Brain microvascular endothelial cell (primary cell): ENCODE measurements at regions not wholly inside any gene's neighbourhood (a gene's known extent, or its start where the extent isn't known, plus 50 kb on each side); places are given as distances from the start of the nearest gene placed in this dataset.
"Not testable (repeated sequence)": the region's sequence is repeated elsewhere in the genome, so short reads cannot be mapped to it uniquely, and the experiment has no call there.

ENCODE experiments used
- DNase-seq: peaks from one replicate; pipeline ENCODE4 v3.0.0-alpha.2; 2020
- H3K27ac ChIP-seq: fragments of 250-450 bp; sonication (Bioruptor Pico); 2 replicates; pipeline ENCODE4 v1.5.1; 2020; ENCODE audit warnings: mild to moderate bottlenecking, moderate library complexity
- H3K27me3 ChIP-seq: fragments of 250-450 bp; sonication (Bioruptor Pico); replicated peaks from 2 replicates; pipeline ENCODE4 v1.5.1; 2020; ENCODE audit warnings: mild to moderate bottlenecking
- H3K36me3 ChIP-seq: fragments of 250-450 bp; sonication (Bioruptor Pico); replicated peaks from 2 replicates; pipeline ENCODE4 v1.5.1; 2020; ENCODE audit warnings: mild to moderate bottlenecking
- H3K4me3 ChIP-seq: 2 replicates; pipeline ENCODE4 v1.5.1; 2011; ENCODE audit warnings: low read depth, mild to moderate bottlenecking, control low read depth, low read length, moderate library complexity
- in situ Hi-C: cut with HindIII; loops from 2 replicates; pipeline ENCODE4 v1.10.0; 2017; ENCODE audit warnings: low sequenced_read_pairs, low pct_ligation_motif_present
- TF ChIP-seq, protein P1 (sequence below): IDR thresholded peaks from 2 replicates; pipeline ENCODE4 v1.5.1; 2011; ENCODE audit warnings: low read depth, mild to moderate bottlenecking, moderate library complexity, low read length, control low read depth, inconsistent platforms; ENCODE audit errors: missing control alignments

DNA sequence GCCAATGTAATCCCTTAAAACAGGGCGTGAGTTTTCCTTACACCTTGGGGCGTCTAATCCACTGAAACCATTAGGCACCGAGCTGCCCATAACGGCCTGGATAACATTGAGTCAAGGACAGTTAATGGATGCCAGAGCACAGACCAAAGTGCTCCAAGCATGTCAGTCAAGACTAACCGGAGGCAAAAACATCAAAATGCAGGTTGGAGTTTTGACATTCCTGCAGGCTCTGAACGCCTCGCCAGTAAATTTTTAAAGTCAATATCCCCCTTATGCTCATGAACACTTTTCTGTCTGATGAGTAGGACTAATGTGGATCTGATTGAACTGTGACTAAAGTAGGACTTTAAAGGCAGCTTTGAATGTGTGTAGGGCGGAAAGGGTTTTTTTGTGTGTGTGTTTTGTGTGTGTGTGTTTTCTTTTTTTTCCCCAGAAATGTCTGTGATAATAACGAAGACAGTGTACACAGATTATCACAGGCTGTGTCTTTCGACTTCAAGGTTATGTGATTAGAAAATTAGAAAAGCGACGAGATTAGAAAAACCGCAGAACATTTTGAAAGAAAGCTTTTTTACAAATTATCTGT, 194.2 kb upstream of the PROX1 start:
- TF ChIP-seq, protein P1, sequence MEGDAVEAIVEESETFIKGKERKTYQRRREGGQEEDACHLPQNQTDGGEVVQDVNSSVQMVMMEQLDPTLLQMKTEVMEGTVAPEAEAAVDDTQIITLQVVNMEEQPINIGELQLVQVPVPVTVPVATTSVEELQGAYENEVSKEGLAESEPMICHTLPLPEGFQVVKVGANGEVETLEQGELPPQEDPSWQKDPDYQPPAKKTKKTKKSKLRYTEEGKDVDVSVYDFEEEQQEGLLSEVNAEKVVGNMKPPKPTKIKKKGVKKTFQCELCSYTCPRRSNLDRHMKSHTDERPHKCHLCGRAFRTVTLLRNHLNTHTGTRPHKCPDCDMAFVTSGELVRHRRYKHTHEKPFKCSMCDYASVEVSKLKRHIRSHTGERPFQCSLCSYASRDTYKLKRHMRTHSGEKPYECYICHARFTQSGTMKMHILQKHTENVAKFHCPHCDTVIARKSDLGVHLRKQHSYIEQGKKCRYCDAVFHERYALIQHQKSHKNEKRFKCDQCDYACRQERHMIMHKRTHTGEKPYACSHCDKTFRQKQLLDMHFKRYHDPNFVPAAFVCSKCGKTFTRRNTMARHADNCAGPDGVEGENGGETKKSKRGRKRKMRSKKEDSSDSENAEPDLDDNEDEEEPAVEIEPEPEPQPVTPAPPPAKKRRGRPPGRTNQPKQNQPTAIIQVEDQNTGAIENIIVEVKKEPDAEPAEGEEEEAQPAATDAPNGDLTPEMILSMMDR: no peak
- no peak for DNase-seq
- H3K27ac ChIP-seq: no peak overlapping the region
- H3K4me3 ChIP-seq: no peak overlapping the region
- in situ Hi-C loops: no loop called here
- no peaks in the 10 kb centered on the region for H3K36me3 ChIP-seq
- H3K27me3 ChIP-seq: no peaks in the 10 kb centered on the region

DNA sequence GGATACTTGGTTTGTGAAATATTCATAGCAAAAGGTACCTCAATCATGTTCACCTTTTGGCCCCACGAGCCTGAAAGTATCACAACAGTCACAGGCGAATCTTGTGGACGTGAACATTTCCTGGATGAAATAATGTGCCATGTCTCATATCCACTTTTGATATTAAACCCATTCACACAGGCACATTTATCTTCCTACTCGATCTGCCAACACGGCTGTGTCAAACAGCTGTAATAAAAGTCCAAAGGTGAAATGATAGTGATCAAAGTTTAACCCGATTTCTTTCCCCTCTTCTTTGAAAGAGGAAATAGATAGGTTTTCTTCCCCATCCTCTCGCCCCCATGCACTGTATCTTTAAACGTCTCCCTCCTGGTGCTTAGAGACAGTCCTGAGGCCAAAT, 191.2 kb upstream of the PROX1 start:
- H3K27me3 ChIP-seq: no peaks in the 10 kb centered on the region
- in situ Hi-C loops: no loop called here
- no peaks in the 10 kb centered on the region for H3K36me3 ChIP-seq
- TF ChIP-seq, protein P1: no peak
- DNase-seq: no peak
- H3K4me3 ChIP-seq: no peak overlapping the region
- no peak overlapping the region for H3K27ac ChIP-seq

DNA sequence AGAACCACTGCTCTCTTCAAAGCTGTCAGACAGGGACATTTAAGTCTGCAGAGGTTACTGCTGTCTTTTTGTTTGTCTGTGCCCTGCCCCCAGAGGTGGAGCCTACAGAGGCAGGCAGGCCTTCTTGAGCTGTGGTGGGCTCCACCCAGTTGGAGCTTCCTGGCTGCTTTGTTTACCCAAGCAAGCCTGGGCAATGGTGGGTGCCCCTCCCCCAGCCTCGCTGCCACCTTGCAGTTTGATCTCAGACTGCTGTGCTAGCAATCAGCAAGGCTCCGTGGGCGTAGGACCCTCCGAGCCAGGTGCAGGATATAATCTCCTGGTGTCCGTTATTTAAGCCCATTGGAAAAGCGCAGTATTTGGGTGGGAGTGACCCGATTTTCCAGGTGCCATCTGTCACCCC, 179.5 kb upstream of the PROX1 start:
- H3K27ac ChIP-seq, H3K4me3 ChIP-seq, H3K36me3 ChIP-seq, in situ Hi-C loops, DNase-seq, H3K27me3 ChIP-seq: not testable (repeated sequence)

DNA sequence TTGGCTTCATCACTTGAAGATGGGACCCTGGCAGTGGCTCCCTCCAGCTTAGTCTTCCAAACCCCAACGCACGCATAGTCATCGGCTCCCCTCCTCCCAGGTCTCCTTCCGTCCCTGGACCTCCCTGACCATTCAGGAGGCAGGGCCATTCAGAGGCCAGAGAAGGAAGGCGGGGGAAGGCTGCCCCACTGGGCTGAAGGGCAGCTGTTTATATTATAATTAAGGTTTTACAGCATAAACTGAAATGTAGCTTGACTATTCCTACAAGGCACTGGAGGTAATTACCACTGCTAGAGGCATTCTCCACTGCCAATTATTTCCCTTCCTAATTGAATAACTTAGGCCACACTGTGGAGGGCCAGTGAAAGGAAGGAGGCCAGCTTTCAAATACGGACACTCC, 170.6 kb upstream of the PROX1 start:
- no peak for DNase-seq
- TF ChIP-seq, protein P1: no peak
- no peak overlapping the region for H3K4me3 ChIP-seq
- H3K27me3 ChIP-seq: no peaks in the 10 kb centered on the region
- no peaks in the 10 kb centered on the region for H3K36me3 ChIP-seq
- no peak overlapping the region for H3K27ac ChIP-seq
- in situ Hi-C loops: no loop called here

DNA sequence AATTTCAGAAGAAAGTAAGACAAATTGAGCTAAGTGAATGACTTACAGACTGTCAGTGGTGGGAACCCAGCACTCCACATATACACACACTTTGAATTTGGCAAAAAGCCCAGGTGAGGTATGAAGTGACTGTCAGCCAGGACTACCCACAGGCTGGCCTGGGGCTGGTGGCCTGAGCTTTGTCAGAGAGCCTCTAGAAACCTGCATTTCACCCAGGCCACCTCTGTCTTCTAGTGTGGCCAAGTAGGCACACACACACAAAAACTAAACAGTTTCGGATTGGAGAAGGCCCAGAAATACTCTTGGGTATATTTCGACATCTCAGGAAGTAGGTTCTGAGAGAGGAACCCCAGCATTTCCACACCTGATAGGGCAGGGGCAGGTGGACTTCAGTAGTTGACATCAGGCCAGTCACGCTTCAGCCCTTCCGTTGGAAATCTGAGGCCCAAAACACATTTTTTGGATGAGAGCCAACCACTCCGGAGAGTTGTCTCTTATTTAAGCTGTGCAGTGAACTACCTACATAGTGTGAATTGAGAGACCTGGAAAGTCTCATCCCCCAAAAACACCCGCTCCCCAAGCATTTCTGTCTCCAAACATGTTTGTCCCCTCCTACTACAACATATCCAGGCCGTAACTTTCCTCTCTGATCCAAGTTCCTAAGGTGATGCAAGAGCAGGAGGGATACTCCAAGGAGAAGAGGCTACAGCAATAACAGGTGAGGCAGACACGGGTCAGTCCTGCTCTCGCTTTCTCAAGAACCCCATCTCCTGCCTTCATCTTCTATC, 167.2 kb upstream of the PROX1 start:
- TF ChIP-seq, protein P1: no peak
- Histone ChIP-seq H3K36me3 (no peaks in the 10 kb centered on the region), H3K27ac (no peak overlapping the region), H3K4me3 (no peak overlapping the region), H3K27me3 (no peaks in the 10 kb centered on the region)
- in situ Hi-C loops: no loop called here
- DNase-seq: no peak

DNA sequence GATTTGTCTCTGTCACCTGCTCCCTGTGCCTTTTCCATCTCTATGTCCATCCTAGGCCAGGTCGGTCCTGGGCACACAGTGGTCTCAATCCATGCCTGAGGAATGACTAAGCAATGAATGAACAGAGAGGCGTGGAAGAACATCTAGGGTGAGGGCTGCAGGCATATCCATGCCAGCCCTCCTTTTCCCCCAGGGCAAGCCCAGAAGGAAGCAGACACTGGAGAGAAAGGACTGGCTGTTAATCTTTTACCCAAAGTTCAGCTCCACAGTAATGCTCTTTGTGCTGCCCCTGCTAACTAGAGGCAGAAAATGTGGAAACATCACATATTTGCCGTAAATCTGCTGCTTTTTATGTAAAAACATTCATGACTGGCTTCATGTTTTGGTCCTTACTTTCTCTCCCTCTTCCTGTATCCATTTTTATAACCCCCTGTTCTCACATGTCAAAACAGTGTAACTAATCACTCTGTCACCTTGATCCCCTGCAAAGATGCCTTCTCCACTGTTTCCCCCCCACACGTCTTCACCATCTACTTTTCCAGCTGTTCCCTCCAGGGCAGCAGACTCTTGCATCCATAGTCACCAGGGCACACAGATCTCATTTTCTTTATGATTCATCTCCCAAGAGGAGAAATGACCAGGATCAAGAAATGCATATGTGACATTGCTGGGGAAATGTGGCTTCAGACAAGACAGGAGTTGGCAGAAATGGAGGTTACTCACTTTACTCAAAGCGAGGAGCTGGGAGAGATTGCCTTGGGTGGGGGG, 166.4 kb upstream of the PROX1 start:
- in situ Hi-C loops: no loop called here
- no peak overlapping the region for H3K27ac ChIP-seq
- no peaks in the 10 kb centered on the region for H3K36me3 ChIP-seq
- TF ChIP-seq, protein P1: no peak
- no peak for DNase-seq
- no peaks in the 10 kb centered on the region for H3K27me3 ChIP-seq
- H3K4me3 ChIP-seq: no peak overlapping the region
